Activated CD8-positive, alpha-beta T cell treated with anti-CD3 and anti-CD28 coated beads for 36 hours (primary cell): ENCODE measurements at regions not wholly inside any gene's neighbourhood (a gene's known extent, or its start where the extent isn't known, plus 50 kb on each side); places are given as distances from the start of the nearest gene placed in this dataset.

Experiments used
- ATAC-seq: fragments of 200-7000 bp; cut with Tn5 transposase; one replicate; pipeline ENCODE4 v1.10.0; 2021; ENCODE audit warnings: mild to moderate bottlenecking, moderate library complexity
- CTCF ChIA-PET: fragments of 350-600 bp; sonication (Branson Sonifier 250); formaldehyde crosslinking; loops from one replicate; lab custom pipeline; 2021; ENCODE audit warnings: antibody characterized with exemption; lab: Charles Lee
- POLR2A ChIA-PET: fragments of 350-600 bp; sonication (Branson Sonifier 250); formaldehyde crosslinking; loops from one replicate; lab custom pipeline; 2021; ENCODE audit warnings: antibody characterized with exemption; lab: Charles Lee
- DNase-seq: peaks from one replicate; pipeline ENCODE4 v3.0.0-alpha.2; 2020
- H3K27ac Mint-ChIP-seq: one replicate; pipeline ENCODE4 v1.8.0; 2021; ENCODE audit warnings: mild to moderate bottlenecking, mixed read lengths
- H3K27me3 Mint-ChIP-seq: one replicate; pipeline ENCODE4 v1.8.0; 2021; ENCODE audit warnings: mixed read lengths
- H3K36me3 Mint-ChIP-seq: one replicate; pipeline ENCODE4 v1.8.0; 2021; ENCODE audit warnings: low read depth, mixed read lengths
- H3K4me1 Mint-ChIP-seq: one replicate; pipeline ENCODE4 v1.8.0; 2021; ENCODE audit warnings: low read depth, mixed read lengths
- H3K4me3 Mint-ChIP-seq: one replicate; pipeline ENCODE4 v1.8.0; 2021; ENCODE audit warnings: mild to moderate bottlenecking, moderate library complexity, mixed read lengths
- H3K9me3 Mint-ChIP-seq: one replicate; pipeline ENCODE4 v1.8.0; 2021; ENCODE audit warnings: mixed read lengths
- intact Hi-C: fragments of 100-400 bp; cut with micrococcal nuclease; formaldehyde crosslinking; loops from one replicate; pipeline ENCODE4 v1.10.0; 2022
- TF ChIP-seq, protein P1 (sequence below): fragments of 200-600 bp; IDR thresholded peaks from one replicate; pipeline ENCODE4 v1.8.0; 2022; ENCODE audit warnings: antibody characterized with exemption, mild to moderate bottlenecking

DNA sequence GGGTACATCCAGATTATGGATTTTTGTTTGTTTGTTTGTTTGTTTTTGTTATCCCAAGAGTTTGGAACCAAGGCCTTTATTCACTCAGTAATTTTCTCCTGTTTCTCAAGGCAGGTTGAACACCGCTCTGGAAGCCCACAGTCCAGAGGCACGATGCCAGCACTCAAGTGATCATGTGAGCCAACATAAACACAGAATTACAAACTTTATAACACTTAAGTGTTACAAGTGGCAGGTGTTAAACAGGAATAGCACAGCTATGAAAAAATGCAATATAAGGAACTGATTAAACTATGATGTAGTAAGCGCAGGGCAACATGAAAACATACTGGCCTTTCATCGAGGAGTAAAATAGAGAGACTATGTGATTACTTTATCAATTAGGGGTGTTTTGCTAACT, 1885.8 kb upstream of the SEL1L start:
- no peaks in the 10 kb centered on the region for H3K4me1 Mint-ChIP-seq
- H3K4me3 Mint-ChIP-seq = no peak overlapping the region
- no peaks in the 10 kb centered on the region for H3K27me3 Mint-ChIP-seq
- POLR2A ChIA-PET = no interaction called here
- ATAC-seq (no peak), DNase-seq (no peak)
- H3K9me3 Mint-ChIP-seq = peaks cover 5% of the 10 kb centered on the region
- H3K27ac Mint-ChIP-seq = no peak overlapping the region
- H3K36me3 Mint-ChIP-seq = no peaks in the 10 kb centered on the region
- TF ChIP-seq, protein P1, sequence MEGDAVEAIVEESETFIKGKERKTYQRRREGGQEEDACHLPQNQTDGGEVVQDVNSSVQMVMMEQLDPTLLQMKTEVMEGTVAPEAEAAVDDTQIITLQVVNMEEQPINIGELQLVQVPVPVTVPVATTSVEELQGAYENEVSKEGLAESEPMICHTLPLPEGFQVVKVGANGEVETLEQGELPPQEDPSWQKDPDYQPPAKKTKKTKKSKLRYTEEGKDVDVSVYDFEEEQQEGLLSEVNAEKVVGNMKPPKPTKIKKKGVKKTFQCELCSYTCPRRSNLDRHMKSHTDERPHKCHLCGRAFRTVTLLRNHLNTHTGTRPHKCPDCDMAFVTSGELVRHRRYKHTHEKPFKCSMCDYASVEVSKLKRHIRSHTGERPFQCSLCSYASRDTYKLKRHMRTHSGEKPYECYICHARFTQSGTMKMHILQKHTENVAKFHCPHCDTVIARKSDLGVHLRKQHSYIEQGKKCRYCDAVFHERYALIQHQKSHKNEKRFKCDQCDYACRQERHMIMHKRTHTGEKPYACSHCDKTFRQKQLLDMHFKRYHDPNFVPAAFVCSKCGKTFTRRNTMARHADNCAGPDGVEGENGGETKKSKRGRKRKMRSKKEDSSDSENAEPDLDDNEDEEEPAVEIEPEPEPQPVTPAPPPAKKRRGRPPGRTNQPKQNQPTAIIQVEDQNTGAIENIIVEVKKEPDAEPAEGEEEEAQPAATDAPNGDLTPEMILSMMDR = no peak
- CTCF ChIA-PET = no interaction called here
- intact Hi-C loops = no loop called here

DNA sequence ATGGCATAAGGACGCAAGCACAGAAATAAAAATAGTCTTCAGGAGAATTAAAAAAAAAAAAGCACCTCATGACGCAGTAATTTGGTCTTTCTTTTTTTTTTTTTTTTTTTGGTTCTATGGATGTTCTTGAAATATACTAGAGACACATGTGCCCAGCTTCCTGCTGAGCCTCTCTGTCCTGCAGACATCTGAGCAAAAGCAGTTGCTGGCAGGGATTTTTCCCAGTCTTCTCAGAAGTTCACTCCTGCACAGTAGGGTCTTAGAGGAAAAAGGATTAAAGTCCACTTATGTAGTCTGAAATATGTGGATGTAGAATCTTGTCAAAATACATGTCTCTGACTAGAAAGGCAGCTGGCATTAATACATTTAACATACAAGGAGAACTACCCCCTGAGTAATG, 1888.1 kb upstream of the SEL1L start:
- no peaks in the 10 kb centered on the region for H3K27me3 Mint-ChIP-seq
- no peaks in the 10 kb centered on the region for H3K4me1 Mint-ChIP-seq
- ChIA-PET CTCF (no interaction called here), POLR2A (no interaction called here)
- H3K4me3 Mint-ChIP-seq = no peak overlapping the region
- no peaks in the 10 kb centered on the region for H3K36me3 Mint-ChIP-seq
- peaks cover 6% of the 10 kb centered on the region for H3K9me3 Mint-ChIP-seq
- DNase-seq (no peak), ATAC-seq (no peak)
- intact Hi-C loops = no loop called here
- TF ChIP-seq, protein P1 = no peak
- no peak overlapping the region for H3K27ac Mint-ChIP-seq

DNA sequence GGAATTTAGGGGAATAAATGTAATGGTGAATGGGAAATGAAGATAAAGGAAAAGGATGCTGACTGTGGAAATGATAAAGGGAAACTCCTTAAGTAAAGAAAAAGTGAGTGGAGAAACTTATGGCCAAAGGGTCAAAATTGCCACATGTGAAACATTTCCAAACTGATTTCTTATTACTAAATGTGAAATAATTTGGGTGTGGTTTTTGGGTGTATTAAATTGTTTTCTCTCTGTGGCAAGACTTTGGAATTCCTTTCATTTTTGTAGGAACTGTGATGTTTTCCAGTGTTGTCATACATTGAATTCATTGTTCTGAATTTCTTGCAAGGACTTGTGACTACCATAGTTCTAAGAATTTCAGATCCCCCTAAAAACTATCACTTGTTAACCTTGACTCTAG, 1891.5 kb upstream of the SEL1L start:
- intact Hi-C loops = no loop called here
- no peaks in the 10 kb centered on the region for H3K4me1 Mint-ChIP-seq
- H3K9me3 Mint-ChIP-seq = peaks cover 13% of the 10 kb centered on the region
- H3K27me3 Mint-ChIP-seq = no peaks in the 10 kb centered on the region
- H3K27ac Mint-ChIP-seq = no peak overlapping the region
- DNase-seq (no peak), ATAC-seq (no peak)
- H3K36me3 Mint-ChIP-seq = no peaks in the 10 kb centered on the region
- CTCF ChIA-PET = no interaction called here
- no peak overlapping the region for H3K4me3 Mint-ChIP-seq
- POLR2A ChIA-PET = no interaction called here
- TF ChIP-seq, protein P1 = no peak

DNA sequence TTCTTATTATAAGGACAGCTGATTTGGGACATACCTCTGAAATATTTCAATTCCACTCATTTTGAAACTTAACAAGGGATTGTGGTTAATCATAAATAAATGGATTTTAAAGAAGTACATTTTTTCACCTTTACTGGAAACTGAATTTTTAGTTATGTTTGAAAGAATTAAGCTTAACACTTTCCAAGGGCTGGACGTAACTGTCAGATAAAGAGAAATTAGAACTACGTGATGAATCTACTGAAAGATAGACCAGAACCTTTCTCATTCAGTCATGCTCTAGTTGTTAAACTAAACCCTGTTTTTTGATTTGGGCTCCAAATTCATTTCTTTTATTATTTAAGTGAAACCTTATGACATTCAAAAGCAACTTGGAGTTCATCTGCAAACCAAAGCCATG, 1892.1 kb upstream of the SEL1L start:
- Mint-ChIP-seq H3K4me3 (no peak overlapping the region), H3K27me3 (no peaks in the 10 kb centered on the region), H3K9me3 (peaks cover 13% of the 10 kb centered on the region), H3K4me1 (no peaks in the 10 kb centered on the region), H3K27ac (no peak overlapping the region), H3K36me3 (no peaks in the 10 kb centered on the region)
- ATAC-seq (no peak), DNase-seq (no peak)
- ChIA-PET POLR2A (no interaction called here), CTCF (no interaction called here)
- TF ChIP-seq, protein P1 = no peak
- intact Hi-C loops = no loop called here

DNA sequence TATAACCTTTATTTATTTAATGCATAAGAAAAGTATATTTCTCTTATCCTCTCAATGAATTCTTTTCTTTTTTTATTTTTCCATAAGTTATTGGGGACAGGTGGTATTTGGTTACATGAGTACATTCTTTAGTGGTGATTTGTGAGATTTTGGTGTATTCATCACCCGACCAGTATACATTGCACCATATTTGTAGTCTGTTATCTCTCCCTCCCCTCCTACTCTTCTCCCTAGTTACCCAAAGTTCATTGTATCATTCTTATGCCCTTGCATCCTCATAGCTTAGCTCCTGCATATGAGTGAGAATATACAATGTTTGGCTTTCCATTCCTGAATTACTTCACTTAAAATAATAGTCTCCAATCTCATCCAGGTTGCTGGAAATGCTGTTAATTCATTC, 1900.0 kb upstream of the SEL1L start:
- TF ChIP-seq, protein P1 = no peak
- ATAC-seq (no peak), DNase-seq (no peak)
- ChIA-PET POLR2A (no interaction called here), CTCF (no interaction called here)
- Mint-ChIP-seq H3K4me1 (no peaks in the 10 kb centered on the region), H3K9me3 (peaks cover 11% of the 10 kb centered on the region), H3K36me3 (no peaks in the 10 kb centered on the region), H3K27me3 (no peaks in the 10 kb centered on the region), H3K27ac (no peak overlapping the region), H3K4me3 (no peak overlapping the region)
- intact Hi-C loops = no loop called here
